HG03558 (cell line): ENCODE measurements at regions not wholly inside any gene's neighbourhood (a gene's known extent, or its start where the extent isn't known, plus 50 kb on each side); places are given as distances from the start of the nearest gene placed in this dataset.
"Not testable (repeated sequence)": the region's sequence is repeated elsewhere in the genome, so short reads cannot be mapped to it uniquely, and the experiment has no call there.

ENCODE experiments used
- ATAC-seq: cut with Tn5 transposase; IDR thresholded peaks from one replicate; pipeline ENCODE4 v1.9.1; 2021; ENCODE audit warnings: moderate number of reproducible peaks; ENCODE audit not compliant: unreplicated experiment; ENCODE audit errors: extremely low read depth

DNA sequence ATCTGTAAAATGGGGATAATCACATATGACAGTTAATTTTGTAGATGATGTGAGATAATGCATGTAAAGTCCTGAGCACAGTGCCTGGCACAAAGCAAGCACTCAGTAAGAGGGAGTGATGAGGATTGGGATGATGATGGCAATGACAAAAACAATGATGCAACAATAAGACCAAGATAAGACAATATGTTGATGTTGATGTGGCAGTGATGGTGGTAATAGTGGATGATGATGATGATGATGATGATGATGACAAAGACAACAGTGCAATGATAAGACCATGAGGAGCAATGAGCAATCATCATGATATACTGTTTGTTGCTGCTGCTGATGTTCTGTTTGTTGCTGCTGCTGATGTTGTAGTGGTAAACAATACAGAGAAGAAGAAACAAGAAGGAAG lies 344.1 kb downstream of the NPIPA8 start:
- ATAC-seq, result no peak

- ATAC-seq, result no peak
Observed at GRCh38 chr16:17989255-17989654, 347.3 kb downstream of the NPIPA8 start.

DNA sequence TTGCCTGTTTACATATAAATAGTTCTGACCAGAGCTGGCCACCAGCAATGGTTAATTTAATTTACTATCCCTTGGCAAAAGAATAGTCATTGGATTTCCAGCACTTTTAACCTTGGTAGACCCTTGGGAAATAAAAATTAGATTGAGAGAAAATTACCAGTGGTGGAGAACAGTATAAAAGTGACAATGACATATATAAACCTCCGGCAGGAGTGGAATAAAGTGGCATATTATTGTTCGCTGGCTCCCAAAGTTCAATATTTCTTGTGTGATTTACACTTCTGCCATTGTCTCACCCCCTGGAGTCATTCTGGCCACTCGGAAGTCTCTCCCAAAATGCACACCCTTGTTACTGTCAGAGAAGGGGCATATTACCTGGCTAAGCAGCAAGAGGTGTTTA lies 347.7 kb downstream of the NPIPA8 start:
- ATAC-seq, result no peak

GRCh38 chr16:17986991-17987390 lies 349.5 kb downstream of the NPIPA8 start:
- no peak for ATAC-seq

DNA sequence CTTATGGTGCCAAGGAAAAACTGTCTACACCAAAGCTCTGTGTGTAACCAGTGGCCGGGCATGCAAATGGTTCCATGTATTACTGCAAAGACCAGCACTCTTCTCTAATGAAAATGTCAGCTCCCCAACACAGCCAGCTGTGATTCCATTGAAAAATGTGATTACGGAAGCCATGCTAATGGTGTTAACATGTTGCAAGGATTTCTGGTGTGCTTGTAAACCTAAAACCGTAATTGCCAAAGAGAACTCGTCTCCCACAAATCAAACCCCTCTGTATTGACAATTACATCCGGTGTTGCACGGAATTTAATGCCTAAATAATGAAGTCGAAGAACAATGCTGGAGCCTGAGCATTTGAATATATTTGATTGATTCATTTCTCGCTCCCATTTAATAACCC lies 351.7 kb downstream of the NPIPA8 start:
- ATAC-seq, result no peak

DNA sequence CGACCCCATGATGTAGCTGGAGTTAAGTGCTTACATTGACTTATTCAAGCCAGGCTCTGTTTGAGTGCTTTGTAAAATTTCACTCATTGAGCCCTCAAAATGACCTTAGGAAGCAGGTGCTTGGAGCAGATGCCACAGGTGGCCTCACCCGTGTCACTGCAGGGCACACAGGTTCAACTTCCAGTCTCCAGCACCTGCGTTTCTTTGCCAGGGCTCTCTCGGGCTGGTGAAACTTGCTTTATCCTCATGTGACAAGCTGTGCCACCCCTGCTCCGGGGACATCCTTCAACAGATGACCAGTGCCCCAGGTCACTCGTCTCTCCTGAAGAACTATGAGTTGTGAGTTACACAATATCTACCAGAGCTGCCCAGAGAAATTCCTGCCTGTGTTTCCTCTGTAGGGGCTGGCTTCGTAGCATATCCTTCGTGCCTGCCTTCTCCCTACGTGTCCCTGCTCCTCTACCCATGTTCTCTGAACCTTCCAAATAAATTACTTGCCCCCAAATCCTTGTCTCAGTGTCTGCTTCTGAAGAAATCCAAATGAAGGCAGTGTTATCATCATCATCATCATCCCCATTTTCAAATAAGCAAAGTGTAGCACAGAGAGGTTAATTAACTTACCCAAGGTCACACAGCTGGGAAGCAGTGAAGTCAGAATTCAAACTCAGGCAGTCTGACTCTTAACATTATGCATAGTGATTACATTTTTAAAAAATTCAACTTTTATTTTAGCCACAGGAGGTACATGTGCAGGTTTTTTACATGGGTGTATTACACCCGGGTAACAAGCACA lies 352.5 kb downstream of the NPIPA8 start:
- ATAC-seq, result no peak

GRCh38 chr16:17983114-17983513 lies 353.4 kb downstream of the NPIPA8 start:
- ATAC-seq, result no peak

DNA sequence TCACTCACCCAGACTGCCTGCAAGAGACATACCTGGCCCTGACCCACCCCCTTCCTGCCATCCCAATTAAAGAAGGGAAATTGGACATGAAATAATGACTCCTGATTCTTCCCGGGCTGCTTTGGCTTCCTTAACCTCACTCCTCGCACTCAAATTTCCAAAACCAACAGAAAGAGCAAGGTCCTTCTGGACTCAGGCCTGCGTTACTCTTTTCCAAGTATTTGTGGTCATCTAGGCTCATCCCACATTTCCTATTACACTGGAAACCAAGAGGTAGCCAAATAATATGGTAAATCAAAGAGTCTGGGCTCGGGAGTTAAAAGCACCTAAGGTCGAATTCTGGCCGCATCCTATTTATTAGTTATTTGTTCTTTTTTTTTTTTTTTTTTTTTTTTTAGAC lies 359.3 kb downstream of the NPIPA8 start:
- no peak for ATAC-seq

DNA sequence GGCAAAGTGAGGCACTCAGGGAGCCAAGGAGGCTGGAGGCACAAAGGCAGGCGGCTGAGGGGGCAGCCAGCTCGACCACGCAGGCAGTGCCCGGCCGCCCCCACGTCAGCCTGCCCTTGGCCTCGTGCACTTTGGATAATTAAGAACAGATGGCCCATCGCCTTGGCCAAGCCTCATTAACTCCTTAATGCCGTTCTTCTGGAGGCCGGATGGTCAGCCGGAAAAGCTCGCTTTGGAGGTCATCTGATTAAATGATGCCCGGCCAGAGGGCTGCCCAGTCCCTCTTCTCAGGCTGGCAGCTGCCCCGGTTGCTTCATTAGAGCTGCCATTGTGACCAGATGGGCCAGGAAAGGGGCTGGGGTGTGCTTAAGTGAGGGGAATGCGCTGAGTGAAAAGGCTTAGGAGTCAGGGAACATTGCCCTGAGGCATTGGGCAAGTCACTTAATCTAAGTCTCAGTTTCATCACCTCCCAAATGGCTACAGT lies 364.0 kb downstream of the NPIPA8 start:
- no peak for ATAC-seq

GRCh38 chr16:17970816-17971331 lies 365.7 kb downstream of the NPIPA8 start:
- no peak for ATAC-seq

DNA sequence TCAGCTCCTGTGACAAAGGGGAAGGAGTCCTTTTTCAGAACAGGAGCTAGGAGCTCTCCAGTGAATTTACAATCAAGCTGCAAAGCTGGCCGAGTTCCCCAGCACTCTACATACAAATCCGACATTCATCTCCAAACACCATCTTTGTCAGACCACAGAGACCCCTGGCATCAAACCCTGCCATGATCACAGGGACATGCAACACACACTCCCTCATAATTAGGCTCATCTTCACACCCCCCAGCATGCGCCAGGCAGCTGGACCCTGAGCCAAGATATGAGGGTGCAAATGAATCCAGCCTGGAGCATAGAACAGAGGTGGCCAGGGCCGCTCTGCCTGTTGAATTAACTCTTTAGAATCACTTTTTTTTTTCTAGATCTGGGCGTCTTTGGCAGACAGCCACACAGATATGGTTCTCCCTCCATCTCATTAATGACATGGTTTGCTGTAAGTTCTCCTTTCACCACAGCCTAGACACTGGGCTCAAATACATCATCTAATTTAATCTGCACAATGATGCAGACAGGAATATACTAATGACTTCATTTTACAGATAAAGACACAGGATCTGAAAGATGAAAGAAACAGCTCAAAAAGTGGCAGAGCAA lies 366.3 kb downstream of the NPIPA8 start:
- ATAC-seq, result no peak

GRCh38 chr16:17965133-17965900 lies 371.2 kb downstream of the NPIPA8 start:
- ATAC-seq, result no peak

GRCh38 chr16:17964196-17964595 lies 372.3 kb downstream of the NPIPA8 start:
- no peak for ATAC-seq

GRCh38 chr16:17963185-17963836 lies 373.2 kb downstream of the NPIPA8 start:
- no peak for ATAC-seq

GRCh38 chr16:17962726-17963125 lies 373.8 kb downstream of the NPIPA8 start:
- ATAC-seq, result no peak

- ATAC-seq, result not testable (repeated sequence)
Observed at GRCh38 chr16:17961822-17962221, 374.7 kb downstream of the NPIPA8 start.

DNA sequence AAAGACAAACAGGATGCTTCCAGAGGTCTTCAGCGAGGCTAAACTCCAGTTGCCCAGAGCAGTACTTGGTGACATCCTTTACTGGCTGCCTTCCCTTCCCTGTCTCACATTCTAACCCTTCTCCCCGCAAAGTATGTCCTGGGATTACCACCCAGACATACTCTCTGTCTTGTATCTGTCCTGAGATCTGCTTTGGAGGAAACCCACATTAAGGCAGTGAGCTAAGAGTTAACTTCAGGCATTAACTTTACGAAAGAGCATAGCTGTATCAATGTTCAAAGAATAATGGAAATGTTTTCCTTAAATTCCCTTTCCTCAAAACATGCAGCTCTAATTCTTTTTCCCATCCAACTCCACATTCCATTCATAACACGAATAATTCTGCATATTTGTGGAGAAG lies 385.2 kb downstream of the NPIPA8 start:
- ATAC-seq, result no peak

DNA sequence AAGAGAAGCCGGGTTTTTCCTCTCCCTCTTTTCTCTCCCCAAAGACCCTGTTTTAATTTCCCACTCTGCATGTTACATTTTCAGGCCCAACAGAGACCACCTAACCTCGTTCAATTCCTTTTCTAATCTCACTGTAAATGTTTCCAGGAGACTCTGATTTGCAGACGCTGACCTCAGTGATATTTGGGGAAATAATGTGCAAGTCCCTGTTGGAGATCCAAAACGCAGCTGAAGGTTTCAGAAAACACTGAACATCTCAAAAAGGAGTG lies 386.6 kb downstream of the NPIPA8 start:
- ATAC-seq, result no peak

DNA sequence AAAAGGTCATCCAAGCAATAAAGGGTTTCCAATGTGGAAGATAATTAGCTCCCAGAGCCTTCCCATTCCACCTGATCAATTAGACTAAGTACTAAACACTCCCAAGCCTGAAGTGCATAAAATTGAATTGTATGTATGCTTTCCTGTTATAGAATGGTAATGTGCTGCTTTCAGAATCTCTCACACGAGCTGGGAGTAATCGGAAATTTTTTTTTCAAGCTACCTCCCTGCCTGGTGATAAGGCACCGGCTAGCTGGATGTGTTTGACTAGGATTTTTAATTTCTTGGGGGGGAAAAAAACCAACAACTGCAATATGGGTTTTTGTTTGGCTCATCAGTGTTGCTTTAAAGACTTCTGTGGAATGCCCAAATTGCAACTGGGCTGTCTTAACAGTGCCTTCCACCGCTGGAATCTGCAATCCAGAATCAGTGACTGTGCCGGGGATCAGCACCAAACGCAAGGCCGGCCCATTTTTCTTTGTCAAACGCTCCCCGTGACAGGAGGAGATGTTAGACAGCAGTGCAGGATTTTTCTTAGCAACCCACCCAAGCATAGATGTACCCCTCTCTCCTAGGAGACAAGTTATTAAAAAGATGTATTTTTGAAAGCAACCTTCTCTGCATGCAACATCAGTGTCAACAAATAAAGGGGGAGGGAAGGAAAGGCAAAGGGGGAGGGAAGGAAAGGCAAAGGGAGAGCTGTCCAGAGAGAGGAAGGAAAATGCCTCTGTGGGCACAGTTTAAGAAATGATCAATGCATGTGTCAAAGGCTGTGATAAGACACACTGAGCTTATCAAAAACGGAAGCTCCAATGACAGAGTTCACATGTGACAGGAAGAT lies 387.2 kb downstream of the NPIPA8 start:
- no peak for ATAC-seq

- no peak for ATAC-seq
Observed at GRCh38 chr16:17947637-17948036, 388.9 kb downstream of the NPIPA8 start.
